ENCODE measurements at regions not wholly inside any gene's neighbourhood (a gene's known extent, or its start where the extent isn't known, plus 50 kb on each side); places are given as distances from the start of the nearest gene placed in this dataset.

- intact Hi-C loops (cut with micrococcal nuclease; ENCODE audit: unreplicated experiment), result loop anchor here (2.0 to 10.0 kb wide), 4 partner anchors 62 to 376 kb away; partner anchors contain the start of genes CSTF3 and KIAA1549L
- POLR2A ChIA-PET, result interaction anchor here (1.3 kb wide), 1 partner anchor 161 kb away, joined by 3 read pairs; no protein-coding TSS in a partner anchor
These were observed 159.4 kb downstream of the C11orf91 start for GRCh38 chr11:33540946-33541915.

DNA sequence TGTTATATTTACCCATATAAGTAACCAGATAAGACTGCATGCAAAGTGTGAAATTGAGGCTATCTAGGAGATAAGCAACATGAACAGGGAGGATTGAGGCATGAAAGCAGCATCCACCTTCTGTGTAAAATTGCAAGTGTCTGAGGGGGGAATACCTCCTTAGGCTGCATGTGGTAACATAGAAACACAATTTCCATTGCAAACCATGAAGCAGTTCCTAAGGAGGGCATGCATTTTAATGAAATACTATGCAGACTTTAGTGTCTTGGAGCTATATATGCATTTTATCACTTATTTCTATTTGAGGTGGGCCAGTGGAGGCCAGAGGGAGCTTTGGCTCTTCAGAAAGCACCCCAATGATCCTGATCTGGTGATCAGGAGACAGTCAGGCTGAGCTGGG is 160.2 kb downstream of the C11orf91 start:
- intact Hi-C loops (cut with micrococcal nuclease; ENCODE audit: unreplicated experiment), result loop anchor here (2.0 to 10.0 kb wide), 4 partner anchors 62 to 376 kb away; partner anchors contain the start of genes CSTF3 and KIAA1549L
- DNase-seq (ENCODE audit: low spot score), result no peak
- BruUV-seq (replicated peaks), result no TSS peak

More at GRCh38 chr11:33540946-33541915, 159.4 kb downstream of the C11orf91 start:
- BruUV-seq (replicated peaks), result no TSS peak
- CTCF ChIA-PET (ENCODE audit: unreplicated experiment), result no interaction called here
- Histone ChIP-seq H3K4me3 (ENCODE audit: low read depth, low read length, poor library complexity, severe bottlenecking) (peak overlapping the region; percentile 44), H3K4me1 (ENCODE audit: insufficient read depth, low read length, poor library complexity, severe bottlenecking) (peaks cover 50% of the 10 kb centered on the region), H3K4me2 (ENCODE audit: low read length) (peak overlapping the region; percentile 56), H3K9me3 (ENCODE audit: low read length) (no peaks in the 10 kb centered on the region; the same call in 1 of the 2 replicates), H3K27ac (ENCODE audit: low read depth, low read length, poor library complexity, severe bottlenecking) (peak overlapping the region; percentile 76), H3K36me3 (ENCODE audit: insufficient read depth, low read length) (peaks cover 56% of the 10 kb centered on the region), H3K79me2 (ENCODE audit: insufficient read depth, low read depth, low read length) (peaks cover 35% of the 10 kb centered on the region; the same call in 1 of the 2 replicates), H2AFZ (ENCODE audit: low read length) (0 out of 2 replicates have a peak overlapping the region, but pooled peaks have one; percentile 41), H3K9me2 (ENCODE audit: insufficient read depth, low read length) (no peaks in the 10 kb centered on the region), H4K20me1 (ENCODE audit: insufficient read depth, low read length) (no peaks in the 10 kb centered on the region; the same call in 1 of the 2 replicates)
- TF ChIP-seq EZH2phosphoT487 (IDR thresholded peaks at IDR 0.05; ENCODE audit: borderline replicate concordance, low read depth, low read length), result no peak
- TF ChIP-seq, protein P1, sequence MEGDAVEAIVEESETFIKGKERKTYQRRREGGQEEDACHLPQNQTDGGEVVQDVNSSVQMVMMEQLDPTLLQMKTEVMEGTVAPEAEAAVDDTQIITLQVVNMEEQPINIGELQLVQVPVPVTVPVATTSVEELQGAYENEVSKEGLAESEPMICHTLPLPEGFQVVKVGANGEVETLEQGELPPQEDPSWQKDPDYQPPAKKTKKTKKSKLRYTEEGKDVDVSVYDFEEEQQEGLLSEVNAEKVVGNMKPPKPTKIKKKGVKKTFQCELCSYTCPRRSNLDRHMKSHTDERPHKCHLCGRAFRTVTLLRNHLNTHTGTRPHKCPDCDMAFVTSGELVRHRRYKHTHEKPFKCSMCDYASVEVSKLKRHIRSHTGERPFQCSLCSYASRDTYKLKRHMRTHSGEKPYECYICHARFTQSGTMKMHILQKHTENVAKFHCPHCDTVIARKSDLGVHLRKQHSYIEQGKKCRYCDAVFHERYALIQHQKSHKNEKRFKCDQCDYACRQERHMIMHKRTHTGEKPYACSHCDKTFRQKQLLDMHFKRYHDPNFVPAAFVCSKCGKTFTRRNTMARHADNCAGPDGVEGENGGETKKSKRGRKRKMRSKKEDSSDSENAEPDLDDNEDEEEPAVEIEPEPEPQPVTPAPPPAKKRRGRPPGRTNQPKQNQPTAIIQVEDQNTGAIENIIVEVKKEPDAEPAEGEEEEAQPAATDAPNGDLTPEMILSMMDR (conservative IDR thresholded peaks at IDR 0.05; ENCODE audit: low read length), result no peak
- peak; percentile 63 for DNase-seq (ENCODE audit: low spot score)

More for the DNA sequence above, 160.2 kb downstream of the C11orf91 start:
- peak overlapping the region; percentile 56 for H3K4me2 ChIP-seq (ENCODE audit: low read length)
- H3K9me2 ChIP-seq (ENCODE audit: insufficient read depth, low read length), result no peaks in the 10 kb centered on the region
- H3K9me3 ChIP-seq (ENCODE audit: low read length), result no peaks in the 10 kb centered on the region; the same call in 1 of the 2 replicates
- peaks cover 51% of the 10 kb centered on the region for H3K4me1 ChIP-seq (ENCODE audit: insufficient read depth, low read length, poor library complexity, severe bottlenecking)
- peaks cover 39% of the 10 kb centered on the region; the same call in 1 of the 2 replicates for H3K79me2 ChIP-seq (ENCODE audit: insufficient read depth, low read depth, low read length)
- H2AFZ ChIP-seq (ENCODE audit: low read length), result no peak overlapping the region
- no peaks in the 10 kb centered on the region; the same call in 1 of the 2 replicates for H4K20me1 ChIP-seq (ENCODE audit: insufficient read depth, low read length)
- POLR2A ChIA-PET, result interaction anchor here (1.0 to 1.3 kb wide), 2 partner anchors 47 to 160 kb away, joined by 3 read pairs; no protein-coding TSS in a partner anchor
- no peak for TF ChIP-seq EZH2phosphoT487 (IDR thresholded peaks at IDR 0.05; ENCODE audit: borderline replicate concordance, low read depth, low read length)
- TF ChIP-seq, protein P1 (conservative IDR thresholded peaks at IDR 0.05; ENCODE audit: low read length), result no peak
- CTCF ChIA-PET (ENCODE audit: unreplicated experiment), result no interaction called here
- H3K4me3 ChIP-seq (ENCODE audit: low read depth, low read length, poor library complexity, severe bottlenecking), result peak overlapping the region; percentile 44
- peaks cover 53% of the 10 kb centered on the region for H3K36me3 ChIP-seq (ENCODE audit: insufficient read depth, low read length)
- H3K27ac ChIP-seq (ENCODE audit: low read depth, low read length, poor library complexity, severe bottlenecking), result peak overlapping the region; percentile 76

All from OCI-LY7 (cell line).